ENCODE measurements at regions not wholly inside any gene's neighbourhood (a gene's known extent, or its start where the extent isn't known, plus 50 kb on each side); places are given as distances from the start of the nearest gene placed in this dataset.

DNA sequence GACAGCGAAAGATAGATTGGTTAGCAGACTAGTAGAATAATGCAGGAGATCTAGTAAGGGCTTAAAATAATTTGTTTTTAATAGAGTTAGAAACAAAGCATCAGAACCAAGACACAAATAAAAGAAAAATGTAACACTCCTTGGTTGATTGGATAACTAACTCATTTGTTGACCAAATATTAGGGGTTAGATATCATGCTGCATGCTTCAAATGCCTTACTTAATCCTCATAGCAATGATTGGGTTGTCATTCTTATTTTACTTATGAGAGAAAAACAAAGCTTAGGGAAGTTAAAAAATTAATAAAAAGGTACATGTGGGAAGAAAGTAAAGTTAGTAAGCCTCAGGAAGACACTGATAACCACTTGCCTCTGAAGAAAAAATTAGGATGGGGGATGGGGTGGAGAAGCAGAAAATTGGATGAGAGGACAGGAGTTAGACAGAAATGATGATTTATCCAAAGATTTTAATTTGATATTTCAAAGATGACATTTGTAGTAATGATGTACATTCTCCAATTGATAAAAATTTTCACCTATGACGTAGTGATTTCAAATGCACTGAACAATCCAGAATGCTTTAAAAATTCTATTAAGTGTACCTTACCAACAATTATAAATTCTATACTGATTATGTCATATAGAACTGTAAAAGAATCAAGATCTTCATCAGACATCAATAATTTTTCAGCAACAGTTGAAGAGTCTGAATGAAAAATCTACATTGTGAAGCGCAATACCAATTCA is 374.7 kb downstream of the COL11A1 start:
- TF ChIP-seq CTCF (IDR thresholded peaks at IDR 0.05): no peak
- no peak for TF ChIP-seq POLR2A (IDR thresholded peaks at IDR 0.05)
- TF ChIP-seq EP300 (IDR thresholded peaks at IDR 0.05; ENCODE audit: low read depth): no peak
- TF ChIP-seq POLR2AphosphoS5 (IDR thresholded peaks at IDR 0.05): no peak
